Limb (tissue), 2 donors: ENCODE measurements at regions not wholly inside any gene's neighbourhood (a gene's known extent, or its start where the extent isn't known, plus 50 kb on each side); places are given as distances from the start of the nearest gene placed in this dataset.
A peak's percentile ranks its signal among the peaks of the same experiment; 100 is the strongest.

Source experiments
- DNase-seq, 2 donors: peaks; one replicate each; pipeline ENCODE4 v3.0.0-alpha.2; 2016; ENCODE audit errors: extremely low spot score in 2 of 2

DNA sequence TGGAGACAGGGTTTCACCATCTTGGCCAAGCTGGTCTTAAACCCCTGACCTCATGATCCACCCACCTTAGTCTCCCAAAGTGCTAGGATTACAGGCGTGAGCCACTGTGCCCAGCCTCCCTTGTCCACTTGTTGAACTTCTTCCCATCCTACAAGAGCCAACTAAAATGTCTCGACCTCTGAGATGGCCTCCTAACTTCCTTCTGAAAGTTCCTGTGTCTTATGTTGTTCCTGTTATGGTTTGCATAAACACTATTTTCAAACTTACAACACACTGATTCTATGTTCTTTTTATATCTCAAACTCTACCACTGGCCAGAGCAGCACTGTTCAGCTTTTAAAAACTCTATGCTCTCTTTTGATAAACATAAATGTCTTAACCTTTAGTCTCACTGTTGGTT is 63.3 kb upstream of the UGP2 start:
- DNase-seq = no peak

DNA sequence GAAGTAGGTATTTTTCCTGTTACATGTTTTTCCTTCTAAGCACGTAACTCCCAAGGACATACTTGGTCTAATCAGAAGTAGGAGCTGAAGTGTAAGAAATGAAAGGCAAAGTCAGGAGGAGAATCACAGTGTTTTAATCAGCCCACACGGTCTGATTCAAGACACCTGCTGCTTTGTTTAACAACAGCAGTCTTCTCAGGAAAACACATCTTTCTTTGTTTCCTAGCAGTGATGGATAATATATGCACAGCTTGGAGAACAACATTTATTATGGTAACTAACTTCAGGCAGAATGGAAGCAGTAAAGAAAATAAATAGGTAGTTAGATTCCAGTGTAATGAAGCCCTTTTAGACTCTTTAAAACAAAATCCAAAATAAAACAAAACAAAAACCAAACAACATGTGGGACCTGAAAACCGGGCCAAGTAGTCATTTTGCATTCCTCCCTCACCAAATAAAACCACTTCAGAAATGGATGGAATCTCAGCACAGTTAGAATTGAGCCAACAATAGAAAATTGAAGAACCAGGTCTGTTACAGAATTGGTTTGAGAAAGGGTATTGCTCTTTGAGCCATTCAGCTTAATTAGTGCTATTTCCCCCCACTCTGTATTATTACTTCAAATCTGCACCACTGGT is 61.1 kb upstream of the UGP2 start:
- no peak for DNase-seq

DNA sequence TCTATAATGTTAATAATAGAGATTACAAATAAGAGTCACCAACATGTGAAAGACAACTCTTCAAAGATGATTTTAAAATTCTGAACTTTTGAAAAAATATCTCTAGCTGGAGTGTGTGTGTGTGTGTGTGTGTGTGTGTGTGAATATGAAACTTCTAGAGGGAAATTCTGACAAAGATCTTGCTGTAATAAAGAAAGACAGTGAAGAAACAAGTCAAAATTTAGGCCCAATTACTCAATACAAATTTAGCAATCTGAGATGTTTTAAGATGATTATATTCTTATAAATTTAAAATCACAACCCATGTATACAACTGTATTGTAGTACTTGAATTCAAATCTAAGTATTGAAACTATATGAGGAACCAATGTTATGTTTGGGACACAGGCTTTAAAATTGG is 57.2 kb upstream of the UGP2 start:
- no peak for DNase-seq

- DNase-seq = no peak
These were observed 56.6 kb upstream of the UGP2 start for GRCh38 chr2:63785096-63785495.

DNA sequence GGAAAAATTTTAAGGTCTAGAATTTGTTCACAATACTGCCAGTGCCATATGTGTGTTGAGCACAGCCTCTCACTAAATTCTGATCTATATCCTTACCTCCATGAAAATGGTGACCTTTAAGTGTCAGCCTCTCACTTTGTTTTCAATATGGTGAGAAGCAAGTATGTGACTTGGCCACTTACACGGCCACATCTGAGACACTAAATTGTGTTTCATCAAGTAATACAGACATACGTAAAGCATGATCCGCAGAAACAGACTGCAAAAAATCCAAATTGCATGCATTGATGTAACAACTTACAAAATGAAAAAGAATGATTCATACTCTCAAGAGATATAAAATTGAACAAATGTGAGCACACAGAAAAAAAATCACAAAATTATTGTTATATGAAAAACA is 55.2 kb upstream of the UGP2 start:
- no peak for DNase-seq

DNA sequence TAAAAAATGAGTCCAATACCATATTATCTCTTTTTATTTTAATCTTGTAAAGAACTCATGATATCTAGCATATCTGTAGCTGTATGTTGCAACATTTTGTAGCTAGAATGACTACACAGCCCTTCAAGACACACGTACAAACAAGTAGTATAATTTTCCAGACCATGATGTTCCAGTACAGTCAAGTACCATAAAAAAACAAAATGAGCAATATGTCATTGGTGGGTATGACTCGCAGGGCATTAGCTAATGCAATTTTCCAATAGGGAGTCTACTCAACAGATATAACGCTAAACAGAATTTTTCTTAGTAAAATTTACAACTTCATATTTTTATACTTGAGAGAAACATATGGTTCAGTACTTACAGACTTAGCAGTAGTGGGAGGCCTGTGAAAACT is 53.6 kb upstream of the UGP2 start:
- peak in 1 of 2 donors; percentile 49 for DNase-seq

DNA sequence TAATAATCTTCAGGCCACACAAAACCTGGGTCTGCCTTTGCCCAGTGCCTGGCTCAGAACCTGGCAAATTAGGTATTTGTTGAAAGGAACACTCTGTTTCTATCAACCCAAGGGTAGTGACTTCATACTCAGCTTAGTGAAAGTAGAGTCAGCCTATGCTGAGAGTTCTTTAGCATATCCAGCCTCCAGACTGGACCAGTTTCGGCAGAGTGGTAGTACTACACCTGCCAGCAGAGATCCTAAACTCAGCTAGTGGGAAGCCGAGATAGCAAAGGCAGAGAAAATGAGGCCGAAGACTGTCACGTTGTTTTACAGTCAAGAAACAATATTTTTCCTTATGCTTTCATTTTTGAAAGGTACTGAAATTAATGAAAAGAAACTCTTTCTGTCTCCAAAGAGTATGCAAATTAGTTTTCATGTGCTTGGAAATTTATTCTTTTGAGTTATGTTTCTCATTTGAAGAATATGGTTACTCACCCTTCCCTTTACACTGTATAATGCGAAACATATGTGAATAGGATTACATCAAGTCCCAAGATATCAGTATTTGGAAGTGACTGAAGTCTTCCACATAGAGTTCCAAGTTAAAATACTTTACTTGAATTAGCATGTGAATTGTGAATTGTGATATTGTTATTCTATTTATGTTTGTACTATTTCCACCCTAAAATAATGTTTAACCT is 52.2 kb upstream of the UGP2 start:
- peak in 1 of 2 donors; percentile 71 for DNase-seq

DNA sequence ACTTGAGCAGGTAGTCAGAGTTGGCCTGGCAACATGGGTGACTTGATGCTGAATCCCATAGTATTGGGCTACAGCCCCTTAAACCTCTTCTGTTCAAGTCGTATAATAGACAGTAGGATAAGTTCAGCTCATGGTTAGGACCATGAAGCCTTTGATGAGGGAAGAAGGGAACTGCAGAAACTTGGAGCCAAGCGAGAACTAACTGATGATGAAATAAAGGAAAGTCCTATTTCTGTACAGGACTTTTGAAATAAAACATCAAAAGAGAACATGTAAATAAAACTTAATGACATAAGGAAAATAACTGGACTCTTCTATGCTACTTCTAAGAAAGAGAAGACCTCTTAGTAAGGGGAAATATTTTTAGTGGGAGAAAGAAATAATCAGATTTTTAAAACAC is 51.2 kb upstream of the UGP2 start:
- DNase-seq = no peak

GRCh38 chr2:63790906-63791305 is 50.8 kb upstream of the UGP2 start:
- DNase-seq = no peak

GRCh38 chr2:63791387-63791786 is 50.3 kb upstream of the UGP2 start:
- no peak for DNase-seq
